ENCODE measurements at regions not wholly inside any gene's neighbourhood (a gene's known extent, or its start where the extent isn't known, plus 50 kb on each side); places are given as distances from the start of the nearest gene placed in this dataset.

DNA sequence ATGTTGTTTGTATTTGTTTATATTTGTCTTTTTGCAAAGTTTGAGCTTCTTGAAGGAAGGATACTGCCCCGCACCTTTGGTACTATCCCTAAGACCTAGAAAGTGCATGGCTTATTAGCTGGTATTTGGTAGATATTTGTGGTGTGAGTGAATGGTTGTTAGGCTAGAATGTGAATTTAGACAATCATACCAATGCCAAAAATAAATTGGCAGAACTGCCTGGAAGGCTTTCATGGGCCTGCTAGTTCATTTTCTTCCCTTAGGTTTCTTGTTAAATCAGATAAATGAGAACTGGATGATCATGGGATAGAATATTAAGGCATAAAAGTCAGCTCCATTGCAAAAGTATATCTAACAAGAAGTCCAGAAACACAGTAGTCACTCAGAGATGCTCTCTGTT, 147.5 kb upstream of the TSLP start:
- TF ChIP-seq SUZ12 (IDR thresholded peaks at IDR 0.05; ENCODE audit: extremely low read depth, insufficient read depth, insufficient read length) (no peak), YY1 (IDR thresholded peaks at IDR 0.05; ENCODE audit: insufficient read depth, insufficient read length) (no peak), ZNF274 (IDR thresholded peaks at IDR 0.05; ENCODE audit: low read depth, low read length) (no peak)
